22Rv1 (cell line): ENCODE measurements at regions not wholly inside any gene's neighbourhood (a gene's known extent, or its start where the extent isn't known, plus 50 kb on each side); places are given as distances from the start of the nearest gene placed in this dataset.

ENCODE experiments used
- CTCF ChIP-seq: fragments of 450-650 bp; IDR thresholded peaks from 2 replicates; pipeline ENCODE4 v1.5.1; 2017; ENCODE audit warnings: mild to moderate bottlenecking
- ZFX ChIP-seq: fragments of 450-650 bp; IDR thresholded peaks from 2 replicates; pipeline ENCODE4 v1.6.1; 2017; ENCODE audit warnings: antibody characterized with exemption, borderline replicate concordance

GRCh38 chr2:160701822-160702221, 208.2 kb upstream of the RBMS1 start:
- TF ChIP-seq CTCF: no peak
- TF ChIP-seq ZFX: no peak
